Epithelial cell of proximal tubule (primary cell): ENCODE measurements at regions not wholly inside any gene's neighbourhood (a gene's known extent, or its start where the extent isn't known, plus 50 kb on each side); places are given as distances from the start of the nearest gene placed in this dataset.

Source experiments
- DNase-seq: peaks from one replicate; pipeline ENCODE4 v3.0.0-alpha.2; 2011; ENCODE audit warnings: low read depth
- H3K4me3 ChIP-seq: 2 replicates; pipeline ENCODE4 v1.5.1; 2011; ENCODE audit warnings: low read depth, mild to moderate bottlenecking, low read length
- CTCF ChIP-seq: conservative IDR thresholded peaks from 2 replicates; pipeline ENCODE4 v1.5.1; 2012; ENCODE audit warnings: low read depth, mild to moderate bottlenecking, low read length

GRCh38 chr5:3654515-3654914, 58.9 kb downstream of the IRX1 start:
- DNase-seq = no peak
- H3K4me3 ChIP-seq = no peak overlapping the region
- no peak for TF ChIP-seq CTCF

- TF ChIP-seq CTCF = no peak
- no peak for DNase-seq
- no peak overlapping the region for H3K4me3 ChIP-seq
Measured at GRCh38 chr5:3656803-3657202, 61.2 kb downstream of the IRX1 start.

- no peak for TF ChIP-seq CTCF
- no peak overlapping the region for H3K4me3 ChIP-seq
- DNase-seq = no peak
Measured at GRCh38 chr5:3657364-3658022, 61.9 kb downstream of the IRX1 start.

GRCh38 chr5:3658929-3659328, 63.3 kb downstream of the IRX1 start:
- no peak overlapping the region for H3K4me3 ChIP-seq
- TF ChIP-seq CTCF = no peak
- no peak for DNase-seq

GRCh38 chr5:3659907-3660306, 64.3 kb downstream of the IRX1 start:
- DNase-seq = no peak
- H3K4me3 ChIP-seq = no peak overlapping the region
- no peak for TF ChIP-seq CTCF

GRCh38 chr5:3660630-3661029, 65.0 kb downstream of the IRX1 start:
- TF ChIP-seq CTCF = no peak
- no peak for DNase-seq
- no peak overlapping the region for H3K4me3 ChIP-seq

- no peak overlapping the region for H3K4me3 ChIP-seq
- no peak for TF ChIP-seq CTCF
- no peak for DNase-seq
Measured at GRCh38 chr5:3661755-3662296, 66.2 kb downstream of the IRX1 start.
